NK-92 treated with Interleukin-12 subunit alpha and Interleukin-12 subunit beta, amount 100 ng/mL, for 24 hours (cell line): ENCODE measurements at regions not wholly inside any gene's neighbourhood (a gene's known extent, or its start where the extent isn't known, plus 50 kb on each side); places are given as distances from the start of the nearest gene placed in this dataset.

ENCODE experiments used
- DNase-seq: peaks from one replicate; lab custom pipeline; 2025; lab: John Stamatoyannopoulos, UW

GRCh38 chr2:236673126-236673822, 103.6 kb downstream of the ACKR3 start:
- DNase-seq: no peak

GRCh38 chr2:236673823-236674185, 104.2 kb downstream of the ACKR3 start:
- no peak for DNase-seq

DNA sequence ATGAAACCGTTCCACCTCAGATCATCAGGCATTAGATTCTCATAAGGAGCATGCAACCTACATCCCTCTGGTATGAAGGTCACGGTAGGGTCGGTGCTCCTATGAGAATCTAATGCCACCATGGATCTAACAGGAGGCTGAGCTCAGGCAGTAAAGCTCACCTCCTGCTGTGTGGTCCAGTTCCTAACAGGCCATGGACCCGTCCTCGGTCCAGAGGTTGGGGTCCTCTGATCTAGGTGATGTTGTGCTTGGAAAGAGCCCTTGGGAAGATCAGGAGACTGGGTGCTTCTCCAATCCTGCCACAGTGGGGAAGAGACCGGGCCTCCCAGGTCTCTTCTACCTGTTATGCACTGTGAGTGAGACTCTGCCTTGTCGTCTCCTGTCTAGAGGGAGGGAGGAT, 104.6 kb downstream of the ACKR3 start:
- DNase-seq: no peak

DNA sequence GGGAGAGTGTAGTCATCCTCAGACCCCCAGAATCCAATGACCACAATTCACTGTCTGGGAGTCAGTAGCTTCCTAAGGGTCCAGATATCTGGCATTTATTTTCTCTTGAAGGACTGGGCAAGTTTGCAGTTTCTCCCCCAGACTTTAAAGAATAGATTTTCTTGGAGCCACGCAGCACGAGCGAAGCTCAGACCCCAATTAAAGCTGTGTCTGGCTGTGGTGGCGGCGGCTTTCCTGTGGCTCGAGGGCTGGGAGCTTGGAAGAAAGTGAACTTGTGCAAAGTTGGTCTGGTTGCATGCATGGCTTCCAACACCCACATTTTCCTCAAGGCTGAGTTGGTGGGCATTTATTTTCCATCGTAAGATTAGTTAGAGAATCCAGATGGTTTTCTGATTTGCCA, 105.0 kb downstream of the ACKR3 start:
- no peak for DNase-seq

DNA sequence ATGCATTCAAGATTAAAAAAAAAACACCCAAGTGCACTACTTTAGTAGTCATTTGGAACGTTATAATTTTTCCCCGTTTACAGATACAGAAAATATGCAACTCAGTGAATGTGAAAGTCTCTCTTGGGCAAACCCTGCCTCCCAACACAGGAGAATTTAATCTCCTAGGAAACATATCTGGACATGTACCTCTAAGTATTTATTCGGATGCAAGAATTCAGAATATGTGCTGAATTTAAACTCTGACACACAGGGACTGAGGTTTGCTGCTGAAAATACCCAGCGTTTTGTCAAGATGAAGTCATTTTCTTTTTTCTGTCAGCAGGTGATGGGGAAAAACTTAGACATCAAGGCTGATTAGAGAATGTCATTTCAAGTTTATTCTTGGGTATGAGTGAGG, 105.4 kb downstream of the ACKR3 start:
- no peak for DNase-seq

DNA sequence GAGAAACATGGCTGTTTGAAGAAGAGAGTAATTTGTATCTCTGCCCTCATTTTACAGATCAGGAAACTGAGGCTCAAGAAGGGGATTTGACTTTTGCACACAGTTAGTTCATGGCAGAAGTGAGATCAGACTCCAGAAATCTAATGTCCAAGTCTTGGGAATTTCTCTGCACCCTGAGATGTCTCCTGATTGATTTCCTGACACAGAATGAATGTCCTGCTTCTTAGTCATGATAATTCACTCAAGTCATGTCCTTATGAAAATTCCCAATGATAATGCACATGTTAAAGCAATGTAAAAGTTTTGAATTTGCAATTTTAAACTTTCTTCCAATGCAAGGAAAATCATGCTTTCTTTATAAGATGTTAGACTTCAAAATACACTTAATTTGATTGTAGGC, 105.9 kb downstream of the ACKR3 start:
- no peak for DNase-seq

DNA sequence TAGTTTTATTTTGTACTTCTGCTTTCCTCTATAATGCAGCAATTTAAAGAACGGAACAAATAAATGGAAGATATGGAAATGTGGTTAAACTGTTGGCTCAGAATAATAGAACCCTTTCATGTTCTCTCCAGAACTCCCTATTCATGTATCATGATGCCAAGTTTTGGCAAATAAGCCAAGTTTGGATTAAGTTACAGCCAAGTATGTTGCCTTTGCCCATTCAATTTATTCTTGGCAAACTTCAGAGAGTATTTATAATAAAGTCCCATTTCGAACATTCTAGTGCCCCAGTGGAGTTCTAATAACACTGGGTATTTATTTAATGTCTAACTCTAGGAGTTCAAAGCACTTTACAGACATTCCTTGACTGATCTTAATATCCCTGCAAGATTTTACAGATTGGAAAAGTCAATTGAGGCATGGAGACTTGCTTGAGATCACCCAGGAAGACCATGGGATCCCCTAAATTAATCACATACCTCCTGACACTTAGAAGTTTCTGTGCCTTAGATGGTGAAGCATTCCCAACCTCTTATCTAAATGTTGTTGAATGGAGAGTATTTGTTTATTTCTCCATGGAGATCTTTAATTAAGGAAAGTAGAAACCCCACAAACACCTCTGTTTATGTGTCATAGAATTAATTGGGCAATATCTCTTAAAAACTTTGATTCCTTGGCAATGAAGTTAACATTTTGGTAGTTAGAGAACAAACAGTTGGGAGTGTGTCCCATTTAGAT, 106.7 kb downstream of the ACKR3 start:
- DNase-seq: no peak

DNA sequence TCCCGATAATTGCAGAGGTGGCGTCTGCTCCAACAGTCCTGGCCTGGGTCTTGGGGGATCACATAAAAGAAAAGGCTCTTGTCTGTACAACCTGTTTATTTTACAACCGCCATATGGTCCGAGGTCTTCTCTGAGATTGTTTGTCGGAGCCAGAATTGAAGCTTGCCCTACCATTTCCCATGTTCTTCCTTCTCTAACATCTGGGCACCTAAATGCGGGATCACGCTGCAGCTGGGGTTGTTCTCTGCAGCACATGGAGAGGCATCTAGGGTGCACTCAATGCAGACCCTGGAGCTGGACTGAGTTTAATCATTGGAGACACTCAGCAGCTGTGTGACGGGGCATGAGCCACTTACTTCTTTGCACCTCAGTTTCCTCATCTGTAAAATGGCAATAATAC, 107.7 kb downstream of the ACKR3 start:
- DNase-seq: no peak

GRCh38 chr2:236678307-236678975, 108.8 kb downstream of the ACKR3 start:
- DNase-seq: no peak

DNA sequence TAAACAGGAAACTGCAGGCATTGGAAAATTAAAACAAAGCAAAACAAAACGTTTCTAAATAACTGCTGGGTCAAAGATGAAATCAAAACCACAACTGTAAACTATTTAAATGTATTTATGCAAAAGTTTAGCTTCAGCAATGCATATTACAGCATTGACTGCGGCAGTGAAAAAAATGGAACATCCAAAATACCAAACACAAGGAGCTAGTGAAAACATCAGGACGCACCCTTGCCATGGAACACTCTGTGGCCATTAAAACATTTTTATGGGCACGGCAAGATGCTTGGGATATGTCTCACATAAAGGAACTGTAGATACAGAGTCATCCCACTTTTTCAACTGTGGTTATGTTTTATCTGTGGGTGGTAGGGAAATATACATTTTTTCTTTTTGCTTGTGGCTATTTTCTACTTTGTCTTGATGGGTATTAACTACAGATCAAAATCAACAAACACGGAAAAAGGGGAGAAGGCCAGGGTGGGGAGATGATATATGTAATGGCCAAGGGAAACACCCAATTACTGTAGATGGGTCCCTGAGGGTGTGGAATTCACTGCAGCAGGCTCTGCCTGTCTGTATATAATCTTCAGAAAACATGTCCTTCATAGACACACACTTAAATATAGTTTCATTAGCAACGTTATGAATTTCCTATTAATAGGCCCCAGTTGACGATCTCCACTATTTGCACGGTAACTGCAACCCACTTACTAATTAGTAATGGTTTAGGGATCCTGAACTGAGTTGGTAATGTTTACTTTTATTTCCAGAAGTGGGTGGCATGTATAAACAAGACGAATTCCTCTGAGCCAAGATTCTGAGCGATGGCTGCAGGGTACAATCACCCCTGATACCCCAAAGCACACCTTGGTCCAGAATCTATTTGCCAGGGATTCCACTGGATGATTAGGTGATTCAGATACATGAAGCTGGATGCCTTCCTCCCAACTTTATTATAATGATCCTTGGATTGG, 110.5 kb downstream of the ACKR3 start:
- DNase-seq: no peak

- DNase-seq: no peak
These were observed 113.2 kb downstream of the ACKR3 start for GRCh38 chr2:236682651-236683422.

DNA sequence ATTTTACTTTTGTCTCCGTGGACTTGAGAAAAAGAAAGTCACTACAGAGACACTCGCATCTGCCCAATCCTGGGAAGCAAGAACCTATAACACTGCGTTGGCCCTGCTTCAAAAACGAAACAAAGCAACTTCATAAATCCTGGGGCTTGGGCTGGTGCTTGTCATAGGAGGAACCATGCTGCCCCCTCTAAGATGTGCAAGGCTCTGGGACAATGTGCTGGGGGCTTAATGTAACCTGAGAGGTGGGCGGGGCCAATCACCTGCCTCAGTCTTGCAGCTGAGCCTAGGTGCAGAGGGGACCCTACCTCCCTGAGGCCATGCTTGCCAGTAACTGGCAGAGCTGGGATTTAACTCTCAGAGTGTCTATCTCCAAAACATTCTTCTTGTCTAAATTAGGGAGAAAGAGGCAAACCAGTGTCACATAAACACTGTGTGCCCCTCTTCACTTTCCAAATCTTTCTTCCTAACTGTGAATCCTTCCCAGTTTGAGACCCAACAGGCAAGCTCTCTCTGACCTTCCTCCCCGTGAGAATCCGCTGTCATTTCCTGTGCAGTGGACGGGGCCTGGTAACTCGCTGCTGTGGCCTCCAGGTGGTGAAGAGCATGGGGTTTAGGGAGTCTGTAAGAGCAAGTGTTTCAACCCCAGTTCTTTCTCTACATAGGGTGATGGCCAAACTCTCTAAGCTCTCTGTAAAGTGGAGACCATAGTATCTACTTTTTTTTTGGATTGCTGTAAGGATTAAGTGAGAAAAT, 115.1 kb downstream of the ACKR3 start:
- no peak for DNase-seq

DNA sequence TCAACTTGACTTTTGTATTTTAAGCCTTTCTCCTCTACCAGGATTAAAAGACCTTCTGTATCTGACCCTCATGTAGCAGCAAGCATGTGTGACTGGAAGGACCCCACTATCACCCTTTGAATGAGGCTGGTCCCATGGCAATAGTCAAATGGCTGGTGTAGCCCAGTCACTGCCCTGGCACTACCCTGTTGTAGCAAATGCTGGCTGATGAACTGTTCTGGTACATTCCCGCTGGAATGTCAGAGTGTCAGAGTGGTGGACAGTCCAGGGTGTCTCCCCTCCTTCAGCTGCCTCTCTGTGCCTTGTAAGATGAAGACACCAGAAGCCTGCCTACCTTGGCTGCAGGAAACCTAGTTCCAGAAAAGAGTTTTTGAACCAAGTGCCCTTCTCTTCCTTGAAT, 115.7 kb downstream of the ACKR3 start:
- DNase-seq: no peak

DNA sequence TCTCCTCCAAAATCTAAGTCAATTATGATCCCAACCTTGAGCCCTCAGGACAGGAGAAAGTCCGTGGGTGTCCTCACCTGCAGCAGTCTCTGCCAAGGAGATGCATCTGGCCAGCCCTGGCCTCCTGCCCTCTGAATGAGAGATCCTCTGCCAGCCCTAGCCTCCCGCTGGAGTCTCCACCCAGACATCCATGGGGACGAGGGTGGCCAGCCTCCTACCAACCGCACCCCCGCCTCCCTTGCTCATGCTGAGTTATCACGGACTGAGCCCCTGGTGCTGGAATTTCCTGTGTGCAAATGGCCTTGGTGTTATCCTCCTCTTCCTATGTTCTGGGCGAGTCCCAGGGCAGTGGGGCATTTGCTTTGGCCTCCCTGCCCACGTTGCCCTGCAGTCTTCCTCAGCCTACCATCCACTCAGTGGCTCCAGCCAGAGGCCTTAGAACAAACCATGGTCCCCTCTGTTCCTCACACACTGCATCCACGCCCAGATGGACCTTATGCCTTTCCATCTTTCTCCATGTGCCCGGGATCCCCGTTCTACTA, 116.4 kb downstream of the ACKR3 start:
- DNase-seq: no peak

DNA sequence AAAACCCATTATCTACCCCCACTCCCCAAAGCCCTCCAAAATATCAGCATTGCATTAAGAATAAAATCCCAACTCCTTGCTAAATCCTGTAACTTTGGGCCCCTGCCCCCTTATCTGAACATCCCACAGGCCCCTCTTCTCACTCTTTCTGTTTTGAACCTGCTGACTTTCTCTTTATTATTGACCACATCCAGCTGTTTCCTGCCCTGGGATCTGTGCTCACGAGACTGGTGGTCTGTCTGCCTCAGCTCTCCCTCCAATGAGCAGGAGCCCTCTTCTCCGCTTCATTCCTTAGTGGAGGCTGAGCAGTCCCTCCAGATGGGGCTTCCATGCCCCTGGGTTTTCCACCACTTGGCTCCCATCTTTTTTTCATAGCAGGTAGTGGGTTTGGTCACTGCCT, 116.9 kb downstream of the ACKR3 start:
- no peak for DNase-seq

GRCh38 chr2:236687296-236687965, 117.8 kb downstream of the ACKR3 start:
- no peak for DNase-seq

- no peak for DNase-seq
These were observed 118.5 kb downstream of the ACKR3 start for GRCh38 chr2:236688157-236688556.

- no peak for DNase-seq
These were observed 119.2 kb downstream of the ACKR3 start for GRCh38 chr2:236688563-236689392.

DNA sequence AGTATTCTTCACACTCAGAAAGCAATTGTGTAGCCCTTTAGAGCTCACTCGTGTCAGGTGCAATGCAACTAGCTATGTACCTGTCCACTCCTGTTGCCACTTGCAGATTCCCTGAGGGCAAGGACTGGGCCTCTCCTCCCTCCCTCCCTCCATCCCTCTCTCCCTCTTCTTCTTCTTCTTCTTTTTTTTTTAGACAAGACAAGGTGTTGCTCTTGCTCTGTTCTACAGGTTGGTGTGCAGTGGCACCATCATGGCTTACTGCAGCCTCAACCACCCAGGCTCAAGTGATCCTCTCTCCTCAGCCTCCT, 119.7 kb downstream of the ACKR3 start:
- DNase-seq: no peak
